ENCODE measurements at regions not wholly inside any gene's neighbourhood (a gene's known extent, or its start where the extent isn't known, plus 50 kb on each side); places are given as distances from the start of the nearest gene placed in this dataset.
"Not testable (repeated sequence)": the region's sequence is repeated elsewhere in the genome, so short reads cannot be mapped to it uniquely, and the experiment has no call there.

- no peak for DNase-seq
Measured at GRCh38 chrX:110519906-110520452, 161.3 kb downstream of the RTL9 start.

GRCh38 chrX:110520652-110521051, 162.0 kb downstream of the RTL9 start:
- DNase-seq: not testable (repeated sequence)

GRCh38 chrX:110531873-110532580, 173.4 kb downstream of the RTL9 start:
- DNase-seq: no peak

GRCh38 chrX:110532581-110532931, 173.9 kb downstream of the RTL9 start:
- no peak for DNase-seq

GRCh38 chrX:110536816-110537215, 178.2 kb downstream of the RTL9 start:
- no peak for DNase-seq

- no peak for DNase-seq
Measured at GRCh38 chrX:110541266-110541665, 182.6 kb downstream of the RTL9 start.

- not testable (repeated sequence) for DNase-seq
Measured at GRCh38 chrX:110550854-110551253, 192.2 kb downstream of the RTL9 start.

- DNase-seq: no peak
Measured at GRCh38 chrX:110557864-110558263, 199.2 kb downstream of the RTL9 start.

- no peak for DNase-seq
Measured at GRCh38 chrX:110558406-110558805, 199.8 kb downstream of the RTL9 start.

- DNase-seq: no peak
Measured at GRCh38 chrX:110561034-110561433, 202.4 kb downstream of the RTL9 start.

GRCh38 chrX:110563282-110563681, 204.6 kb downstream of the RTL9 start:
- DNase-seq: no peak

- no peak for DNase-seq
Measured at GRCh38 chrX:110568441-110568840, 209.8 kb downstream of the RTL9 start.

- DNase-seq: no peak
Measured at GRCh38 chrX:110569506-110569905, 210.9 kb downstream of the RTL9 start.

- DNase-seq: no peak
Measured at GRCh38 chrX:110578270-110578669, 217.3 kb downstream of the CHRDL1 start.

GRCh38 chrX:110584083-110584482, 211.5 kb downstream of the CHRDL1 start:
- no peak for DNase-seq

GRCh38 chrX:110588164-110588563, 207.5 kb downstream of the CHRDL1 start:
- no peak for DNase-seq

GRCh38 chrX:110588853-110589252, 206.8 kb downstream of the CHRDL1 start:
- no peak for DNase-seq

- DNase-seq: no peak
Measured at GRCh38 chrX:110600745-110601310, 194.8 kb downstream of the CHRDL1 start.

- no peak for DNase-seq
Measured at GRCh38 chrX:110614596-110614995, 181.0 kb downstream of the CHRDL1 start.

Data from GDM1 (cell line).